ENCODE measurements at regions not wholly inside any gene's neighbourhood (a gene's known extent, or its start where the extent isn't known, plus 50 kb on each side); places are given as distances from the start of the nearest gene placed in this dataset.

DNA sequence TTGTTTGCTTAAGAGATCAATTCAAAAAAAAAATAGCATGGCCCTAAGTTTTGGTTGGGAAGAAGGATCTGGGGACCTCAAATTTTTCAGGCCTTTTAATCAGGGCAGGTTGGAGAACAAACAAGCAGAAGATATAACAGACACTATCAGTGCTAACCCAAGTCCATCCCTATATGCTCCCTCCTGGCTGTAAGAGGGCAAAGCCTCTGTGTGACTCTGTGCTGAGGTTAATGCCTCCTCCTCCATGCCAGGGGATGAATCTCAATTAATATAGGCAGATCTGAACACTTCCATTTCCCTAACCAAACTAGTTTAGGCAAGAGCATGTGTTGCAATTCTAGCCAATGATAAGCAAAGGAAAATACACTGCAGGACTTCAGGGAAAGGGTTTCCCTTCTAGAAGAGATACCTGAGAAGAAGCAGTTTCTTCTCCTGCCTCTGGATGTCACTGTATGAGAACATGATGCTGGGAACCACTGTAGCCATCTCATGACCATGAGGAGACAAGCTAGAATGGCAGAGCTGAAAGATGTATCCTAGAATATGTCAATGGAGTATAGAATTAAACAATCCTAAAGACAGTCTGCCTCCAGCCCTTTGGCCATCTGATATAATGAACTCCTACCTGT is 76.0 kb downstream of the CHD9NB start:
- DNase-seq: no peak
- Mint-ChIP-seq H3K27me3 (peaks cover 16% of the 10 kb centered on the region), H3K9me3 (peaks cover 6% of the 10 kb centered on the region), H3K27ac (no peak overlapping the region), H3K4me1 (no peaks in the 10 kb centered on the region), H3K4me3 (no peak overlapping the region), H3K36me3 (no peaks in the 10 kb centered on the region)

DNA sequence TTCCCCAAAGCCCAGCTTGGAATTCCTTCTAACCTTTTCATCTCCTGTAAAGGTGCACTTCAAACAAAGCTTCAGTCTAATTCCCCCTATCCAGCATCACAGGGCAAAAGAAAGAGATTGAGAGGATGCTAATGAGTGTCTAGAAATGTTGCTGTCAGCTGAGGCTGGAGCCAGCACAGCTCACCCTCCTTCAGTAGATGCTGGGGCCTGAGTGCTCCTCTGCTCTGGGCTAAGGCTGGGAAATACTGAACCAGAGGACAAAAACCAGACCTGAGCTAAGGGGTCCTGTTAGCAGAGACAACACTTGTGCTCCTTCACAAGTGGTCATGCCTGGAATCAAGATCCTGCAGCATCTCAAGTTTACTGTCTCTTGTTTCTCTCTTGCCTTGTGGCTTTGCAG is 85.0 kb downstream of the CHD9NB start:
- H3K27ac Mint-ChIP-seq: no peak overlapping the region
- no peaks in the 10 kb centered on the region for H3K27me3 Mint-ChIP-seq
- peaks cover 3% of the 10 kb centered on the region for H3K9me3 Mint-ChIP-seq
- H3K4me1 Mint-ChIP-seq: no peaks in the 10 kb centered on the region
- no peaks in the 10 kb centered on the region for H3K36me3 Mint-ChIP-seq
- DNase-seq: no peak
- no peak overlapping the region for H3K4me3 Mint-ChIP-seq

DNA sequence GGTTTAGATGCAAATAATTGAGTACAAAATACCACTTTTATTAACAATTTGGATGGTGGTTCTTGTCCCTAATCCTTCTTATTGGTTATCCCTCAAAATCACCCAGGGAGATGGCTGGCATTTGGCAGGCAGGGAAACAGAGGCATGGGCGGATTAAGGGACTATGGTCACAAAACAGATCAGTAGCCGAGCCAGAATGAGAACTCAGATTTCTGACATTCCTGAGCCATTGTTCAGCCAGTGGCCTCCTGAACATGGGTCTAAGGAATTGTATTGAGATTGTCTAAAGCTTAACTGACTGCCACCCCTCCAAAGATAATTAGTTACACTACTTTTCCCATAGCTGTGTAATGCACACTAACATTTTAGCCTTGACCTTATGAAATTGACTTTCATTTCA is 88.4 kb downstream of the CHD9NB start:
- no peaks in the 10 kb centered on the region for H3K9me3 Mint-ChIP-seq

DNA sequence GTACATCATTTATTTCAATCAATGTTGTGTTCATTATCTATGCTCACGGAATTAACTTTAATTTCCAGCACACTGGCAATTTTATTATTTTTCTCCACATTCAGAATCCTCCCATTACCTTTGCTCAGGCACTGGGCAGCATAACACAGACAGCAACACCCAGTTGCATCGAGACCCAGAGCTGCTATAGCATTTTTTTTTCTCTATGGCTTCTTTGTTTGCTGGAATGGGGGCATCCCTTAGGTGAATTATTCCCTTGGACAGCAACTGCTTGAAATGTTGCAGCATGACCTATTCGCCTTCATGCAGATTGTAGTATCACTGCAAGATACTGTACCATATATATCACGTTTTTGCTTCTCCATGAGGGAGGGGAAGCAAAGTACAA is 88.8 kb downstream of the CHD9NB start:
- no peaks in the 10 kb centered on the region for H3K36me3 Mint-ChIP-seq
- no peaks in the 10 kb centered on the region for H3K4me1 Mint-ChIP-seq
- no peak overlapping the region for H3K4me3 Mint-ChIP-seq
- peaks cover 5% of the 10 kb centered on the region for H3K27me3 Mint-ChIP-seq
- no peak for DNase-seq
- H3K27ac Mint-ChIP-seq: no peak overlapping the region
- no peaks in the 10 kb centered on the region for H3K9me3 Mint-ChIP-seq

More for the DNA sequence above, 88.4 kb downstream of the CHD9NB start:
- no peak for DNase-seq
- H3K27me3 Mint-ChIP-seq: peaks cover 5% of the 10 kb centered on the region
- no peak overlapping the region for H3K4me3 Mint-ChIP-seq
- H3K27ac Mint-ChIP-seq: no peak overlapping the region
- no peaks in the 10 kb centered on the region for H3K36me3 Mint-ChIP-seq
- H3K4me1 Mint-ChIP-seq: no peaks in the 10 kb centered on the region

DNA sequence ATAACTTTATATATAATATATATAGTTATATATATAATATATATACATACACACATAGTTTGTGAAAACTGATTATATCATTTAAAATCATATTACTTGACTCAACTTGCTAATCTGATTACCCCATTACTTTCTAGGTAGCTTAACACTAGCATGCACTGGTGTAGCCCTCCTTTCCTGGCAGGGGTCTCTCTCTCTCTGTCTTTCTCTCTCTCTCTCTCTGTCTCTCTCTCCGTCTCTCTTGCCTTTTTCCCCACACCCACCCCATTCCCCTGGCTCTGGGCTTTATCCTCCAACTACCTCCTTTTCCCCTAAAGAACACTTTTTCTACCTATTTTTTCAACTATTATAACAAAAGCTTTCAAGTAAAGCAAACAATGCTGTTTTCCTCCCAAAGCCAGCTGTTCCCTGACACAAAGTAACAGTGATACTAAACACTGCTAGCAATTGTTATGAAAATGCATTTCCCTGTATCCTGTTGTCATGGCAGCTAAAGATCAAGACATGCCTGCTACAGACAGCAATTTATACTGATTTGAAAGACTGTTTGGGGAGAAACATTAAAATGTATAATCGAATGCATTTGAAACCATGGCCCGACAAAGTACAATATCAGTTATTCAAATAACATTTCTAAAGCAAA is 89.4 kb downstream of the CHD9NB start:
- H3K4me3 Mint-ChIP-seq: no peak overlapping the region
- no peaks in the 10 kb centered on the region for H3K4me1 Mint-ChIP-seq
- DNase-seq: no peak
- H3K9me3 Mint-ChIP-seq: no peaks in the 10 kb centered on the region
- H3K27me3 Mint-ChIP-seq: peaks cover 5% of the 10 kb centered on the region
- no peaks in the 10 kb centered on the region for H3K36me3 Mint-ChIP-seq
- no peak overlapping the region for H3K27ac Mint-ChIP-seq

DNA sequence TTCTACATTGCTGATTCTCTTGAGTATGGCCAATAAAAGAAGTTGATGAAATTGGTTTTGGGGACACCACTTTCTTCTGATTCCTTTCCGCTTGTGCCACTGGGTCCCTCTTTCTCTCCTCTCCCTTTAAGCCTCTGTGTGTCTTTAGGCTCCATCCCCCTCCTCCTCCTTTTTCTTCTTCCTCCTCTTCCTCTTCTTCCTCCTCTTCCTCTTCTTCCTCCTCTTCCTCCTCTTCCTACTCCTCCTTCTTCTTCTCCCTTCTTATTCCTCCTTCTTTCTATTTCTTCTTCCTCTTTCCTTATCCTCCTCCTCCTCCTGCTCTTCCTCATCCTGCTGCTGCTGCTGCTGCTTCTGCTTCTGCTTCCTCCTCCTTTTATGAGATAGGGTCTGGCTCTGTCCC is 93.7 kb downstream of the CHD9NB start:
- Mint-ChIP-seq H3K27me3 (peaks cover 5% of the 10 kb centered on the region), H3K4me3 (no peak overlapping the region), H3K4me1 (no peaks in the 10 kb centered on the region), H3K9me3 (no peaks in the 10 kb centered on the region), H3K36me3 (no peaks in the 10 kb centered on the region), H3K27ac (no peak overlapping the region)
- DNase-seq: no peak

DNA sequence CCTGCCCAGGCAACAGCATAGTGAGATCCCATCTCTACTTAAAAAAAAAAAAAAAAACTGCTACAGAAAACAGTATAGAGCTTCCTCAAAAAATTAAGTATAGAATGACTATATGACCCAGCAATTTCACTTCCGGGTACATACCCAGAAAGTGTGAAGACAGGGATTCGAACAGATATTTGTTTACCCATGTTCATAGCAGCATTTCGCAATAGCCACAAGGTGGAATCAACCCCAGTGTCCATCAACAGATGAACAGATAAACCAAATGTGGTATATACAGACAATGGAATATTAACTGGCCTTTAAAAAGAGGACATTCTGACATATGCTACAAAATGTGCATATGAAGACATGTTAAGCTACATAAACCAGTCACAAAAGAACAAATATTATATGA is 95.5 kb downstream of the CHD9NB start:
- Mint-ChIP-seq H3K4me1 (no peaks in the 10 kb centered on the region), H3K27me3 (peaks cover 8% of the 10 kb centered on the region), H3K9me3 (no peaks in the 10 kb centered on the region), H3K36me3 (no peaks in the 10 kb centered on the region), H3K27ac (no peak overlapping the region), H3K4me3 (no peak overlapping the region)
- DNase-seq: no peak

DNA sequence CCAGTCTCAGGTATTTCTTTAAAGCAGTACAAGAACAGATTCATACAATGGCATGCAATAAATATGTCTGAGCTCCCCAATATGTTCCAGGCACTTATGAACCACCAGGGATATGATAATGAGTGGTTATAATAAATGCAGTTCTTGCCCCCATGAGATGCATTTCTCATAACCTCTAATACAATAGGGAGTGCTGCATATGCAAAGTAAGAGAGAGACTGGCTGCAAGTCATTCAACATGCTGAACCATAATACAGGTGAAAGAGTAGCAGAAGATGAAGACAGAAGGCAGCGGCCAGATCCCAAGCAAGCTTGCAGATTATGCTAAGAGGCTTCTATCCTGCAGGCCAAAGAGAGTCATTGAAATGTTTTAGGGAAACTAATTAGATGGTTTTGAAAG is 96.7 kb downstream of the CHD9NB start:
- DNase-seq: no peak
- no peak overlapping the region for H3K4me3 Mint-ChIP-seq
- no peaks in the 10 kb centered on the region for H3K4me1 Mint-ChIP-seq
- no peak overlapping the region for H3K27ac Mint-ChIP-seq
- no peaks in the 10 kb centered on the region for H3K36me3 Mint-ChIP-seq
- no peaks in the 10 kb centered on the region for H3K9me3 Mint-ChIP-seq
- peaks cover 4% of the 10 kb centered on the region for H3K27me3 Mint-ChIP-seq

DNA sequence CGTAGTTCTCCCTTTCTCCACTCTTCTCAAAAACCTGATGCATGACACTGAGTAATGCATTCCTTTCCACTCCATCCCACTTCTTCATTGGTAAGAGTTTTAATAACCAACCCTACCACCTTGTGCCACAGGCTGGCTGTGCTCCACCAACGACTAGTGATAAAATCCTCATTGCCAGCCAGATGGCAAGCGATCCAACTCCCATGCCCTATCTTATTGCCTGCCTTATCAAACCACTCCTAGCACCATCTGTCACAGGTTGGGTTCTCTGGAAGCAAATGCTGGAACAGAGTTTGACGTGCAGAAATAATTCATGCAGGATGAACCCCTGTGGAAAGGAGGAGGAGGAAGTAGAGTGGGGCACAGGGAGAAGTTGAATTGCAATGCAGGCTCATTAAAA is 99.5 kb downstream of the CHD9NB start:
- no peak for DNase-seq
- Mint-ChIP-seq H3K27ac (no peak overlapping the region), H3K27me3 (peaks cover 12% of the 10 kb centered on the region), H3K36me3 (no peaks in the 10 kb centered on the region), H3K4me3 (no peak overlapping the region), H3K4me1 (no peaks in the 10 kb centered on the region), H3K9me3 (peaks cover 4% of the 10 kb centered on the region)

DNA sequence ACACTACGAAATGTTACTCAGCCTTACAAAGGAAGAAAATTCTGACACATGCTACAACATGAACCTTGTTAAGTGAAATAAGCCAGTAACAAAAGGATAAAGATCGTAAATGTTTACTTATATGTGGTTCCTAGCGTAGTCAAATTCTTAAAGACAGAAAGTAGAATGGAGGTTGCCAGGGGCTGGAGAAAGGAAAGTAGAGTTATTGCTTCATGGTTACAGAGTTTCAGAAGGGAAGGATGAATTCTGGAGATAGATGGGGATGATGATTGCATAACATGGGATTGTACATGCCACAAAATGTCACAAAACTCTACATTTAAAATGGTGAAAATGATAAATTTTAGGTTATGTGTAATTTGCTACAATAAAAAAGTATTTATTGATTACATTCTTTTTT is 103.8 kb downstream of the CHD9NB start:
- no peak for DNase-seq
- Mint-ChIP-seq H3K4me3 (no peak overlapping the region), H3K27ac (no peak overlapping the region), H3K9me3 (peaks cover 7% of the 10 kb centered on the region), H3K4me1 (no peaks in the 10 kb centered on the region), H3K36me3 (no peaks in the 10 kb centered on the region), H3K27me3 (peaks cover 12% of the 10 kb centered on the region)

DNA sequence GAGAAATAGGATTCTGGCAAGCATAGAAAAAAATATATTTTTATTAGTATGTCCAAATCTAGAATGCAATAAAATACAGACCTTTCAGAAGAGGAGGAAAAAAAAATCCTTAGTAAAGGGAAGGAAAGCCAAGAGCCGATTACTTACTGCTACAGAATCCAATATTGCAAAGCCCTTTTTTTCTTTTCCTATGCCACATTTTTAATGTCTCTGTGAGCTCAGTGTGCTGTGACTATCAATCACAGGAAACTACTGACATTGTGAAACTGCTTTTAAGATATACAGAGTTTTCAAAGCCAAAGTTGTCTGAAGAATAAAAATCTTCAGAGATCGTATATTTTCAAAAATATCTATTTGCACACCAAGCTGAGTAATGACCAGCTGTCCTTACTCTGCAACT is 120.4 kb downstream of the CHD9NB start:
- DNase-seq: no peak
- H3K4me3 Mint-ChIP-seq: no peak overlapping the region

DNA sequence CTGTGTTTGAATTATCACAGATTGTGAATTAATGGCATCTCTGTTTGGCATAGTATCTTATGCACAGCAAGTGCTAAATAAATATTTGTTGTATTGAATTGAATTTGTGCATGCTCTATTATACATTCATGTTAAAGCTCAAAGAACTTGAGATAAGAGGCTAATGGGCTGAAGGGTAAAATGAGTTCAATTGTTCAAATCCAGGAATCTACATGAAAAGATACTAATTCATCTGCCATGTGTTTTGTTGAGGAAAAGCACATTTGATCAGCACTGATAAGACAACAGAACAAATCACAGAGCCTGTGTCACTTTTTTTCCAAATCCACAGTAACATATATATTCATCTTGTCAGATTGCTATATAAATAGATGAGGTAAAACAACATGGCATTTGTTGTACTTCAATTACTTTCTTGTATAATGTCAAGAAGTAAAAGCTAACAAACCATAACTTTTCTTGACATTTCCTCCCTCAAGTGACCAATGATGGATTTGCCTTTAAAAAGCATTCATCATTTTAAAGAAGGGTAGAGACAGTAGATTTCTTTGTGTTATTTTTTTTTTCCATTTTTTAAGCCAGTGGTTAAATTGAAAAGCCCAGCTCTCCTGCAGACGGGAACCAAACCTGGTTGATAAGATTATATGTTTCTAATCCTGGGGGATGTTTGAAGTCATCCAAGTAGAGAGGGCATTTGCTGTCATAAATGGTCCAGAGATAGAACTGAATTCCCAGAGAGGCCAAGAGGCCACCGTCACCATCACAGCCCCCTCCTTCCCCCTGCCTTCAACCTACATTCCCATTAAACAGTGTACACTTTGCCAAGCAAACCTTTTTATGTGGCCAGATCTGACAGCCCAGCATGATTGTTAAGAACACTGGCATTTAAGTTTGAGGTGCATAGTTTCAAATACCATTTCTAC is 123.0 kb downstream of the CHD9NB start:
- Mint-ChIP-seq H3K4me3 (no peak overlapping the region), H3K36me3 (no peaks in the 10 kb centered on the region)

More for the DNA sequence above, 120.4 kb downstream of the CHD9NB start:
- H3K27ac Mint-ChIP-seq: no peak overlapping the region
- no peaks in the 10 kb centered on the region for H3K36me3 Mint-ChIP-seq
- H3K4me1 Mint-ChIP-seq: no peaks in the 10 kb centered on the region
- H3K27me3 Mint-ChIP-seq: peaks cover 12% of the 10 kb centered on the region
- peaks cover 5% of the 10 kb centered on the region for H3K9me3 Mint-ChIP-seq

DNA sequence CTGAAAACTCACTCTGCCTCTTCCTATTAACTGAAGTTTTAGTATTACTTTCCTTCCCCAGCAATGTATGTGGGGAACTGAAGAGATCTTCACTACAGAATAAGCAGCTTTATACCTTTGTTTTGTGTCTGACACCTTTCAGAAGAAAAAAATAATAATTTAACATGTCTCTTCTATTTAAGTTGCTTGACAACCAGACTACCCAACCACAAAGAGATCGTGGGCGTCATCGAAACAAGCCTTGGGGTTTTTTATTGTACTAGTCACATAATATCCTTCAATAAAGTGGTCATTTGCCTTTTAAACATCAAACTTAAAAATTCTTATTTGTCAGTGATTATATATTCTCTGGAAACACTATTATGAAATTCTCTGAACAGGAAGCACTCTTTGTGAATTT is 123.7 kb downstream of the CHD9NB start:
- no peaks in the 10 kb centered on the region for H3K36me3 Mint-ChIP-seq
- H3K27ac Mint-ChIP-seq: no peak overlapping the region
- H3K4me3 Mint-ChIP-seq: no peak overlapping the region
- H3K9me3 Mint-ChIP-seq: peaks cover 10% of the 10 kb centered on the region
- peaks cover 12% of the 10 kb centered on the region for H3K27me3 Mint-ChIP-seq
- no peak for DNase-seq
- peaks cover 3% of the 10 kb centered on the region for H3K4me1 Mint-ChIP-seq

More for the DNA sequence above, 123.0 kb downstream of the CHD9NB start:
- no peak for DNase-seq
- Mint-ChIP-seq H3K4me1 (peaks cover 3% of the 10 kb centered on the region), H3K27me3 (peaks cover 8% of the 10 kb centered on the region), H3K27ac (no peak overlapping the region), H3K9me3 (peaks cover 10% of the 10 kb centered on the region)

DNA sequence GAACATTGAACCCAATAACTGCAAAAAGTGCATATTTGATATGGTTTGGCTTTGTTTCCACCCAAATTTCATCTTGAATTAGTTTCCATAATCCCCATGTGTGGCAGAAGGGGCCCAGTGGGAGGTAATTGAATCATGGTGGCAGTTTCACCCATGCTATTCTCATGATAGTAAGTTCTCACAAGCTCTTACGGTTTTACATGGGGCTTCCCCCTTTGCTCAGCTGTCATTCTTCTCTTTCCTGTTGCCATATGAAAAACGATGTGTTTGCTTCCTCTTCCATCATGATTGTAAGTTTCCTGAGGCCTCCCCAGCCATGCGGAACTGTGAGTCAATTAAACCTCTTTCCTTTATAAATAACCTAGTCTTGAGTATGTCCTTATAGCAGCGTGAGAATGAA is 127.6 kb downstream of the CHD9NB start:
- peaks cover 5% of the 10 kb centered on the region for H3K9me3 Mint-ChIP-seq
- peaks cover 3% of the 10 kb centered on the region for H3K4me1 Mint-ChIP-seq
- DNase-seq: no peak
- peaks cover 23% of the 10 kb centered on the region for H3K27me3 Mint-ChIP-seq
- H3K36me3 Mint-ChIP-seq: no peaks in the 10 kb centered on the region
- no peak overlapping the region for H3K27ac Mint-ChIP-seq
- H3K4me3 Mint-ChIP-seq: no peak overlapping the region

DNA sequence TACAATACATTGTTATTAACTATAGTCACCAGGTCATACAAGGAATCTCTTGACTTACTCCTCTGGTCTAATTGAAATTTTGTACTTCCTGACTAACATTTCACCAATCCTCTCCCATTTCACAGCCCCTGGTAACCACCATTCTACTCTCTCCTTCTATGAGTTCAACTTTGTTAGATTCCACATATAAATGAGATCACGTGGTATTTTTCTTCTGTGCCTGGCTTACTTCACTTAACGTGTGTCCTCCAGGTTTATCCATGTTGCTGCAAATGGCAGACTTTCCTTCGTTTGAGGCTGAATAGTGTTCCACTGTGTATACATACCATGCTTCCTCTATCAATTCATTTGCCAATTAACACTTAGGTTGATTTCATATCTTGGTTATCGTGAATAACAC is 128.5 kb downstream of the CHD9NB start:
- H3K27me3 Mint-ChIP-seq: peaks cover 20% of the 10 kb centered on the region
- peaks cover 5% of the 10 kb centered on the region for H3K9me3 Mint-ChIP-seq
- H3K4me3 Mint-ChIP-seq: no peak overlapping the region
- DNase-seq: no peak
- peaks cover 3% of the 10 kb centered on the region for H3K4me1 Mint-ChIP-seq
- H3K36me3 Mint-ChIP-seq: no peaks in the 10 kb centered on the region
- no peak overlapping the region for H3K27ac Mint-ChIP-seq
